GM23338 (cell line): ENCODE measurements at regions not wholly inside any gene's neighbourhood (a gene's known extent, or its start where the extent isn't known, plus 50 kb on each side); places are given as distances from the start of the nearest gene placed in this dataset.

ENCODE experiments used
- ATAC-seq: fragments of 200-7000 bp; cut with Tn5 transposase; 3 replicates; pipeline ENCODE4 v1.9.1; 2020
- DNase-seq: peaks from one replicate; pipeline ENCODE4 v3.0.0-alpha.2; 2015; ENCODE audit warnings: low spot score
- H2AFZ ChIP-seq: fragments of 200-600 bp; sonication (generic); 2 replicates; pipeline ENCODE4 v1.8.0; 2016; ENCODE audit warnings: antibody characterized with exemption, mild to moderate bottlenecking, moderate library complexity
- H3F3A ChIP-seq: fragments of 200-600 bp; sonication (generic); replicated peaks from 2 replicates; pipeline ENCODE4 v1.8.0; 2017; ENCODE audit warnings: antibody characterized with exemption, mixed run types, low read depth
- H3K27ac ChIP-seq: fragments of 200-600 bp; sonication (generic); 2 replicates; pipeline ENCODE4 v1.6.1; 2016; ENCODE audit warnings: low read depth
- H3K27me3 ChIP-seq: fragments of 200-600 bp; sonication (generic); 2 replicates; pipeline ENCODE4 v1.8.0; 2016; ENCODE audit warnings: mild to moderate bottlenecking, mixed run types, moderate library complexity; ENCODE audit not compliant: insufficient read depth
- H3K36me3 ChIP-seq: fragments of 200-600 bp; sonication (generic); 2 replicates; pipeline ENCODE4 v1.8.0; 2016; ENCODE audit warnings: mild to moderate bottlenecking; ENCODE audit not compliant: insufficient read depth
- H3K4me1 ChIP-seq: fragments of 200-600 bp; sonication (generic); 2 replicates; pipeline ENCODE4 v1.8.0; 2016; ENCODE audit warnings: mild to moderate bottlenecking, moderate library complexity; ENCODE audit not compliant: insufficient read depth
- H3K4me2 ChIP-seq: fragments of 200-600 bp; sonication (generic); 2 replicates; pipeline ENCODE4 v1.7.1; 2017; ENCODE audit warnings: mixed run types
- H3K4me3 ChIP-seq: fragments of 200-600 bp; sonication (generic); 2 replicates; pipeline ENCODE4 v1.6.1; 2016; ENCODE audit warnings: mixed run types
- H3K79me2 ChIP-seq: fragments of 200-600 bp; sonication (generic); replicated peaks from 2 replicates; pipeline ENCODE4 v1.8.0; 2017; ENCODE audit warnings: mild to moderate bottlenecking; ENCODE audit not compliant: insufficient read depth
- H3K9me2 ChIP-seq: fragments of 200-600 bp; sonication (generic); 2 replicates; pipeline ENCODE4 v1.8.0; 2017; ENCODE audit not compliant: insufficient read depth
- H4K20me1 ChIP-seq: fragments of 200-600 bp; sonication (generic); replicated peaks from 2 replicates; pipeline ENCODE4 v1.8.0; 2017; ENCODE audit warnings: mild to moderate bottlenecking; ENCODE audit not compliant: insufficient read depth
- H3K27ac Mint-ChIP-seq: 2 replicates; pipeline ENCODE4 v1.8.0; 2020; ENCODE audit warnings: inconsistent platforms, mild to moderate bottlenecking, moderate library complexity, mixed read lengths
- H3K27me3 Mint-ChIP-seq: 3 replicates; pipeline ENCODE4 v1.8.0; 2022; ENCODE audit warnings: low read depth, mild to moderate bottlenecking, moderate library complexity, mixed read lengths, inconsistent platforms; ENCODE audit not compliant: insufficient read depth, poor library complexity
- H3K36me3 Mint-ChIP-seq: 3 replicates; pipeline ENCODE4 v1.8.0; 2021; ENCODE audit warnings: low read depth, mild to moderate bottlenecking, inconsistent platforms, moderate library complexity, mixed read lengths
- H3K4me1 Mint-ChIP-seq: 3 replicates; pipeline ENCODE4 v1.8.0; 2020; ENCODE audit warnings: mild to moderate bottlenecking, inconsistent platforms, mixed read lengths
- H3K4me3 Mint-ChIP-seq: 3 replicates; pipeline ENCODE4 v1.8.0; 2021; ENCODE audit warnings: moderate library complexity, mild to moderate bottlenecking, inconsistent platforms, mixed read lengths
- H3K9me3 Mint-ChIP-seq: 3 replicates; pipeline ENCODE4 v1.8.0; 2020; ENCODE audit warnings: moderate library complexity, mild to moderate bottlenecking, inconsistent platforms, mixed read lengths
- CREB1 ChIP-seq: fragments of 250-450 bp; sonication (Bioruptor Pico); IDR thresholded peaks from 2 replicates; pipeline ENCODE4 v1.5.0; 2020; ENCODE audit warnings: low read depth, mild to moderate bottlenecking, moderate library complexity
- EZH2 ChIP-seq: fragments of 200-600 bp; sonication (generic); IDR thresholded peaks from one replicate; pipeline ENCODE4 v1.8.0; 2017; ENCODE audit warnings: antibody characterized with exemption, mild to moderate bottlenecking, low read depth; ENCODE audit not compliant: unreplicated experiment
- JUNB ChIP-seq: IDR thresholded peaks from one replicate; pipeline ENCODE4 v1.6.1; 2016; ENCODE audit warnings: antibody characterized with exemption; ENCODE audit not compliant: unreplicated experiment
- NANOG ChIP-seq: IDR thresholded peaks from 2 replicates; pipeline ENCODE4 v1.6.1; 2016; ENCODE audit warnings: antibody characterized with exemption, borderline replicate concordance
- STAT1 ChIP-seq: IDR thresholded peaks from one replicate; pipeline ENCODE4 v1.6.1; 2016; ENCODE audit warnings: antibody characterized with exemption; ENCODE audit not compliant: unreplicated experiment
- ZNF114 ChIP-seq: fragments of 250-450 bp; sonication (Bioruptor Pico); IDR thresholded peaks from 2 replicates; pipeline ENCODE4 v1.5.0; 2020; ENCODE audit warnings: mild to moderate bottlenecking, moderate library complexity
- ZNF331 ChIP-seq: fragments of 250-450 bp; sonication (Bioruptor Pico); IDR thresholded peaks from 2 replicates; pipeline ENCODE4 v1.5.0; 2020; ENCODE audit warnings: low read depth, mild to moderate bottlenecking, moderate library complexity
- ZNF462 ChIP-seq: fragments of 250-450 bp; sonication (Bioruptor Pico); IDR thresholded peaks from 2 replicates; pipeline ENCODE4 v1.5.0; 2020; ENCODE audit warnings: mild to moderate bottlenecking, moderate library complexity
- TF ChIP-seq, protein P1 (sequence below): IDR thresholded peaks from one replicate; pipeline ENCODE4 v1.6.1; 2018; ENCODE audit warnings: antibody characterized with exemption; ENCODE audit not compliant: unreplicated experiment
- TF ChIP-seq, protein P2 (sequence below): IDR thresholded peaks from 2 replicates; pipeline ENCODE4 v1.6.1; 2016; ENCODE audit warnings: antibody characterized with exemption

- DNase-seq (no peak), ATAC-seq (no peak)
- Mint-ChIP-seq H3K4me1 (no peaks in the 10 kb centered on the region), H3K36me3 (0 out of 3 replicates have a peak, but pooled peaks cover 3% of the 10 kb centered on the region), H3K27ac (peak overlapping the region; percentile 49; the same call in 1 of the 2 replicates), H3K4me3 (no peak overlapping the region), H3K27me3 (peaks cover 3% of the 10 kb centered on the region), H3K9me3 (peaks cover 14% of the 10 kb centered on the region)
- Histone ChIP-seq H3K4me2 (no peak overlapping the region), H4K20me1 (no peaks in the 10 kb centered on the region), H2AFZ (no peak overlapping the region; the same call in 1 of the 2 replicates), H3K27ac (no peak overlapping the region), H3F3A (no peaks in the 10 kb centered on the region), H3K36me3 (no peaks in the 10 kb centered on the region), H3K4me1 (no peaks in the 10 kb centered on the region), H3K4me3 (no peak overlapping the region), H3K79me2 (no peaks in the 10 kb centered on the region), H3K27me3 (no peaks in the 10 kb centered on the region), H3K9me2 (peaks cover 9% of the 10 kb centered on the region; the same call in 1 of the 2 replicates)
- TF ChIP-seq, protein P1, sequence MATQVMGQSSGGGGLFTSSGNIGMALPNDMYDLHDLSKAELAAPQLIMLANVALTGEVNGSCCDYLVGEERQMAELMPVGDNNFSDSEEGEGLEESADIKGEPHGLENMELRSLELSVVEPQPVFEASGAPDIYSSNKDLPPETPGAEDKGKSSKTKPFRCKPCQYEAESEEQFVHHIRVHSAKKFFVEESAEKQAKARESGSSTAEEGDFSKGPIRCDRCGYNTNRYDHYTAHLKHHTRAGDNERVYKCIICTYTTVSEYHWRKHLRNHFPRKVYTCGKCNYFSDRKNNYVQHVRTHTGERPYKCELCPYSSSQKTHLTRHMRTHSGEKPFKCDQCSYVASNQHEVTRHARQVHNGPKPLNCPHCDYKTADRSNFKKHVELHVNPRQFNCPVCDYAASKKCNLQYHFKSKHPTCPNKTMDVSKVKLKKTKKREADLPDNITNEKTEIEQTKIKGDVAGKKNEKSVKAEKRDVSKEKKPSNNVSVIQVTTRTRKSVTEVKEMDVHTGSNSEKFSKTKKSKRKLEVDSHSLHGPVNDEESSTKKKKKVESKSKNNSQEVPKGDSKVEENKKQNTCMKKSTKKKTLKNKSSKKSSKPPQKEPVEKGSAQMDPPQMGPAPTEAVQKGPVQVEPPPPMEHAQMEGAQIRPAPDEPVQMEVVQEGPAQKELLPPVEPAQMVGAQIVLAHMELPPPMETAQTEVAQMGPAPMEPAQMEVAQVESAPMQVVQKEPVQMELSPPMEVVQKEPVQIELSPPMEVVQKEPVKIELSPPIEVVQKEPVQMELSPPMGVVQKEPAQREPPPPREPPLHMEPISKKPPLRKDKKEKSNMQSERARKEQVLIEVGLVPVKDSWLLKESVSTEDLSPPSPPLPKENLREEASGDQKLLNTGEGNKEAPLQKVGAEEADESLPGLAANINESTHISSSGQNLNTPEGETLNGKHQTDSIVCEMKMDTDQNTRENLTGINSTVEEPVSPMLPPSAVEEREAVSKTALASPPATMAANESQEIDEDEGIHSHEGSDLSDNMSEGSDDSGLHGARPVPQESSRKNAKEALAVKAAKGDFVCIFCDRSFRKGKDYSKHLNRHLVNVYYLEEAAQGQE = no peak
- TF ChIP-seq STAT1 (no peak), ZNF462 (no peak), CREB1 (CRISPR knock-in tag) (no peak), JUNB (no peak), ZNF331 (no peak), ZNF114 (CRISPR knock-in tag) (no peak), NANOG (no peak), EZH2 (no peak)
- TF ChIP-seq, protein P2, sequence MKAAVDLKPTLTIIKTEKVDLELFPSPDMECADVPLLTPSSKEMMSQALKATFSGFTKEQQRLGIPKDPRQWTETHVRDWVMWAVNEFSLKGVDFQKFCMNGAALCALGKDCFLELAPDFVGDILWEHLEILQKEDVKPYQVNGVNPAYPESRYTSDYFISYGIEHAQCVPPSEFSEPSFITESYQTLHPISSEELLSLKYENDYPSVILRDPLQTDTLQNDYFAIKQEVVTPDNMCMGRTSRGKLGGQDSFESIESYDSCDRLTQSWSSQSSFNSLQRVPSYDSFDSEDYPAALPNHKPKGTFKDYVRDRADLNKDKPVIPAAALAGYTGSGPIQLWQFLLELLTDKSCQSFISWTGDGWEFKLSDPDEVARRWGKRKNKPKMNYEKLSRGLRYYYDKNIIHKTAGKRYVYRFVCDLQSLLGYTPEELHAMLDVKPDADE = no peak
Measured at GRCh38 chr20:18943542-18943941, 130.0 kb downstream of the SCP2D1 start.
